Right ventricle myocardium superior (tissue), 1 donor: ENCODE measurements at regions not wholly inside any gene's neighbourhood (a gene's known extent, or its start where the extent isn't known, plus 50 kb on each side); places are given as distances from the start of the nearest gene placed in this dataset.
"Not testable (repeated sequence)": the region's sequence is repeated elsewhere in the genome, so short reads cannot be mapped to it uniquely, and the experiment has no call there.

Source experiments
- ATAC-seq: fragments of 200-7000 bp; cut with Tn5 transposase; one replicate; pipeline ENCODE4 v1.9.1; 2020; ENCODE audit warnings: mild to moderate bottlenecking; ENCODE audit not compliant: poor library complexity
- DNase-seq: peaks from one replicate; pipeline ENCODE4 v3.0.0-alpha.2; 2020
- intact Hi-C: fragments of 100-400 bp; cut with DNase I; formaldehyde crosslinking; loops from one replicate; pipeline ENCODE4 v1.11.2; 2022
- donor health status: DM: no; HTN: yes; CAD: no; lungs with severe emphysema.

DNA sequence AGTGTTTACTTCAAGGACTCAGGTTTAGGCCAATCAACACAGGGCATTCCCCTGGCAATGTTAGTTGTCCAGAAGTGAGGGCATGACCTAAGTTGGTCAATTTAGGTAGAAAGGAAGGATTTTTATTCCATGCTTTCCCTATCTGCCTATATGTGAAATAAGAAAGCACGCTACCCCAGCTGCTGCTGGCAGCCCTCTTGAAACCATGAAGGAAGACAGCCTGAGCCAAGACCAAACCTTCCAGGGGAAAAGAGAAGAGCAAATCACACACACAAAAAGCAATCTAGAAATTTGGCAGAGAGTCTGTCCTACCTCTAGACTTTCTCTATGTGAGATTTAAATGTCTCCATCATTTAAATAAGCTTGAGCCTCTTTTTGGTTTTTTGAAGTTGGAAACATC lies 387.6 kb downstream of the TNS1 start:
- DNase-seq (no peak), ATAC-seq (no peak)
- intact Hi-C loops, result no loop called here

DNA sequence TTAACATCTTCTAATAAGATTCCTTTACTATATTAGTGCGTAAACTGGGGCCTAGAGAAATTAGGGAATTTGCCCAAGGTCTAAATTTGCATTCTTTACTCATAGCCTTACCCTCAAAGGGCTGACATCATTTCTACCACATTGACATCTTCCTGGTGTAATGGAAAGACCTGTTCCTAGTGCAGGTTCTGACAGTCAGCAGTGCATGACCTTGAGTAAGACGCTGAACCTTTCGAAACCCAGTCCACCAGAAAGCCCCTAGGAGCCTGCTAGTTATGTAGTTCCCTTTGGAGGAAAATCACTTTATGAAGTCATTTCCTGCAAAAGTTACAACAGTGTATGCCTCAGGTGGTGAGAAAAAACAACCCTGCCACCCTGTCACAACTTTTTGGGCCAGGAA lies 388.3 kb downstream of the TNS1 start:
- intact Hi-C loops, result no loop called here

DNA sequence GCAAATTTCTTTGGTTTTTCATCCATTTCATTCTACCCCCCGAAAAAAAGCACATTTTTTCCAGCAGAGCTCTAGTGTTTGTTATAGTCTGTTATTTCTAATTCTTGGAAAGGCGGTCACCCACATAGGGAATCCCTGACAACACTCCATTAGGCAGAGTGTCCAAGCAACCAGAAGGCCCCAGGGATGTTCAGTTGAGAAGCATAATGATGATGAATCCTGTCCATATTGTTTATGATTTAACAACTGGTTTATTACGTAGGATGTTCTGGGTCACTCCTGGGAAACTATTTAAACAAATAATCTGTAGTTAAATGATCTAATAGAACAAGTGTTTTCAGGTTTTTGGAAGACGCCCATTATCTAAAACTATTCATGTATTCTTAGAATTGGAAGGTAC lies 388.7 kb downstream of the TNS1 start:
- intact Hi-C loops, result no loop called here
- no peak for DNase-seq
- no peak for ATAC-seq

More for the DNA sequence above, 388.3 kb downstream of the TNS1 start:
- ATAC-seq, result no peak
- no peak for DNase-seq

DNA sequence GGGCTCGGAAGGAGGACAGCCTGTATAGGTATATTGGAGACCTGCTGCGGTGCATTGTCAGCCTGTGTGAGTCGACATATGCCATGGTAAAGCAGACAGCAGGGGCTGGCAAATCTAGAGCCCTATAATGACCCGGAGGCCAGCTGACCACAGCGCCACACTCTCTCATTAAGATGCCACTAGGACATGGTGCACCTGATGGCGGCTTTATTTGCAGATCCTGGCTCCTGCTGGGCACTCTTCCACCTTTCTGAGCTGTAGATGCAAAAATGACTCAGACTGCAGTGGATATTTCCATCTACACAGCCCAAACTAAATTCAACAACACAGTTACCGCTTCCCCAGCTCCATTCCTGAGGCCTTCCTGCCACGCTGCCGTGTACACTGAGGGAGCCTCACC lies 389.9 kb downstream of the TNS1 start:
- DNase-seq (no peak), ATAC-seq (no peak)
- intact Hi-C loops, result no loop called here

DNA sequence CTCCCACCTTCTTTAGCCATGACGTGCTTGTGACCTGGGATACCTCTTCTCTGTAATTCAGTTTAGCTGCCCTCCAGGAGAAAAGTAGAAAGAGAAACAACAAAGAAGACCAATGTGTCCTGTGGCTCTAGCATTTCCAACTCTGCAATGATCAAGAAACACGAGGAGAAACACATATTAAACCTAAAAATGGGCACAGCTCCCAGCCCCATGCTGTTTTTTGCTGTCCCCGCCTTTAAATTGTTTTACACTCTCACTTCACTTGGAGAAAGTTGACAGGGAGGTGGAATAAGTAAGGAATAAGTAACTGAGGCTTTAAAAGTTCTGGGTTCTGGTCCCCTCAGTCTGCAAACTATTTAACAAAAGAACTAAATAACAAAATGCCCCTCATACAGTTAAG lies 390.6 kb downstream of the TNS1 start:
- no peak for DNase-seq
- ATAC-seq, result no peak
- intact Hi-C loops, result no loop called here

DNA sequence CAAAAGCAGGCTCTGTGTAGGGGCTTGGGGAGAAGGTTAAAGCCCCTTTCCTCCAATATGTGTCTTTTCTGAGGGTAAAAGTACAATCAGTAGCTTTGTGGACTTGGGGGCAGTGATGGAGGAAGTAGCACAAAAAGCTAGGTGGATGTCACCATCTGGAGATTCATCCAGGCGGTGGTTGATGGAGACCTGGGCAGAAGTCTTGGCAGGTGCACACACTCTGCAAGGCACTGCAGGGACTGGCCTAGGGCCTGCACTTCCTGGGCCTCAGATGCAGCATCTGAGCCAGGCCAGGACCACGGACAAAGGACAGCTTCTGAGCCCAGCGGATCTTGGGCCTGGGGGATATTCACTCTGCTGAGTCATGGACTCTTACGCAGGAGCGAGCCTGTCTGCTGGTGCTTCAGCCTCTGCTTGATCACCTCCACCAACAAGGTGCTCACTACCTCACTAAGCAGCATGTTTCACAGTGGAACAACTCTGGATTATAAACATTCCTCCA lies 391.1 kb downstream of the TNS1 start:
- intact Hi-C loops, result no loop called here
- no peak for ATAC-seq
- DNase-seq, result no peak

DNA sequence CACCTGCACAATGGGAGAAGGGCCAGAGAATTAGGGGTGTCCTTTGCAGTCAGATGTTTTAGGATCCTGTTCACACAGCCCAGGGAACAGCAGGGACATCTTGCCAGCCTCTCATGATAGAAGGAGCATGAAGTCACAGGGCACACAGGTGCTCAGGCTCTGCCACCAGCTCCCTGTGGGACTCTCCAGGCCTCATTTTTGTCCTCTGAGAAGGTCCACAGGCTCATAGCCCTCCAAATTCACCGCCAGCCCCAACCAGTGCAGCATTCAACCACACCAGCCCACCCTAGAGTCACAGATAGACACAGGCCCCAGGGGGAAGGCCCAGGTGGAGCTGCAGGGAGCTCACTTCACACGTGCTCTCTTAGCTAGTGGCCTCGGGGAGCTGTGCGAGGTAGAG lies 391.7 kb downstream of the TNS1 start:
- intact Hi-C loops, result no loop called here
- no peak for DNase-seq
- no peak for ATAC-seq

DNA sequence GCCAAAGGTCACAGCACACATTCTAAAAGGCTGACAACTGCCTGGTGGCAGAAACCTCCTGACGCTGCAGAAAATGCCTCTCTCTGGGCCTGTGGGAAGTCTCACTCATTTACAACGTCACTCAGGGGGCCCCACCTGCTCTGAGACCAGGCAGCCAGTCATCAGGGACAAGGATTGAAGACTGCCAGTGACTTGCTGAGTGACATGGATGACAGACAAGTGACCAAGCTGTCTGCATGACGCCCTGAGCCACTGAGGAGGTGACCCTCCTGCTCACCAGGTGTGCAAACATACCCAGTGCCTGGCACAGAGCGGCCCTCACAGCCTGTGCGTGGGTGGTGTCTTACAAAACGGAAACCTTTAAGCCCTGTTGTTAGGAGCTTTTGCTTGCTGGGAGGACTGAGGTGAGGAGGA lies 392.4 kb downstream of the TNS1 start:
- ATAC-seq (no peak), DNase-seq (no peak)
- intact Hi-C loops, result no loop called here

DNA sequence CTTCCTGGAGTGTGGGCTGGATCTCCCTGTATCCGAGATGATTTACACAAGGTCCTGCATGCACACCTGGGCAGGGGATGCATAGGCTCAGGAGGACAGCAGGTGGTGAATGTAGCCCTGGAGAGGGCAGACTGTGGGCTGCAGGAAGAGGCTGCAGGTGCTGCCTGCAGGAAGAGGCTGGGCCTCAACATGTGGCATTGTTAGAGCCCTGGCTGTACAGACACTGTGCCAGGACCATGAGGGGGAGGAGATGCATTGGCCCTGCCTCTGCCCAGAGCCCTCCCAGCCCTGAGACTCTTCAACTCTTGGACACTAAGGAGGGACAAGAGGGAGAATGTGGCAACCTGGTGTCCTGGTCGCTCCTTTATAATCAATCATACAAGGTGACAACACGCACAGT lies 392.8 kb downstream of the TNS1 start:
- ATAC-seq, result no peak
- intact Hi-C loops, result no loop called here
- DNase-seq, result no peak

DNA sequence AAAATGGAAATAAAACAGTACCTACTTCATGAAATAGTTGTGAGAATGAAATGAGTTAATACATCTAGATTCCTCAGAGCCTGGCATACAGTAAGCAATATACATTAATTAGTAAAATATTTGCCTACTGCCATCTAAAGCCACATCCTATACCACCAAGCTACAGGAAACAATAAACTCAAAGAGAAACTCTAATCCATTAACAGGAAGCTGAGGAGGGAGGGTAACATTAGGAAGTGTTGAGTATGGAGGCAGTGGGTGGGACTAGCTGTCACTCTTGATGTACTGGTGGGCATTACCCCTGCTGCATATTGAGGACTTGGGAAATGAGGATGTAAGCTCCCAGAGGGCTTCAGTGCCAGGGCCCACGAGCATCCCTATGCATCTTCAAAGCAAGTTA lies 396.5 kb downstream of the TNS1 start:
- no peak for DNase-seq
- intact Hi-C loops, result no loop called here
- no peak for ATAC-seq

DNA sequence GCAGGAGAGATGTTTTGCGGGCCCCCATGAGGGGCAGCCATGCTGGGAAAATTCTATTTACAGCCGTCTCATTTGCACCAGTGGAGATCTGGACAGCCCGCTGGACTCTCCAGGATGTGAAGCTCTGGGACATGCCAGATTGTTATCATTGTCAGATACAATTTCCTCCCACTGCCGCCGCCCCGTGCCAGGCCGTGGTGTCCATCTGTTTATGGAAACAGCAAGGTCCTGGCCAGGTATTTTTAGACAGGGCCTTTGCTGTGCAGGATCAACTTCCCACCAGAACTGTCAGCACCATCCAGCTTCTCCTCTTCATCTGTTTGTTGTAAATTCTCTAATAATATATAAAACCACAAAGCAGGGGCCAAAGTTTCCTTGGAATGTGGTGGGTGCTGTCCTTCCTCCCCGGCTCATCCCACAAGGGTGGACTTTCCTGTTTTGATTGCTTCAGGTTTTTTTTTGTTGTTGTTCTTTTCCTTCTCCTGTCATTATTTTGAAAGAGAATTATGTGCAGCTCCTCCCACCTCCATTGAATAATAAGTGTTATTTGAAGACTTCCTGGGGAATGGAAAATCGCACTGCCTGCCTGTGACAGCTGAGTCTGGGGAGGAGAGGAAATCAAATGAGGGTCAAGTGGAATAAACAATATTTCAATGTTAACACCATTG lies 398.1 kb downstream of the TNS1 start:
- DNase-seq (peak; percentile 71), ATAC-seq (peak; percentile 93)
- intact Hi-C loops, result no loop called here

DNA sequence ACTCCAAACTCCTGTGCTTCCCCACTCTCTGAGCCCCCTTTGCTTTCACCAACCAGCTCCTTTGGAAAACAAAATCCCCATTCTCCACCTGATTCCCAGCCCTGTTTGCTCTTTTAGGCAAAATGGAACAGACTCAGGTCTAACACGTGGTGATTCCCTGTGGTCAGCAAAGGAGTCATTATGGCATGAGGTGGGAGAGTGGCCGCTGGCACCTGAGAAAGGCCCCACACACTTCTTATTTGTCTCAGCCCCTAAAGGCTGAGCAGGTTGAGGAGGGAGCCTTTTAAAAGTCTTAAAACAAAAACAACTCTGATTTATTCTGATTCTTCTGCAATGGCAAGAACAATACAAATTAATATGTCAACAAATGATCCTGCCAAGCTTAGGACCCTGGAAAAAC lies 401.2 kb downstream of the TNS1 start:
- DNase-seq (no peak), ATAC-seq (no peak)
- intact Hi-C loops, result no loop called here

DNA sequence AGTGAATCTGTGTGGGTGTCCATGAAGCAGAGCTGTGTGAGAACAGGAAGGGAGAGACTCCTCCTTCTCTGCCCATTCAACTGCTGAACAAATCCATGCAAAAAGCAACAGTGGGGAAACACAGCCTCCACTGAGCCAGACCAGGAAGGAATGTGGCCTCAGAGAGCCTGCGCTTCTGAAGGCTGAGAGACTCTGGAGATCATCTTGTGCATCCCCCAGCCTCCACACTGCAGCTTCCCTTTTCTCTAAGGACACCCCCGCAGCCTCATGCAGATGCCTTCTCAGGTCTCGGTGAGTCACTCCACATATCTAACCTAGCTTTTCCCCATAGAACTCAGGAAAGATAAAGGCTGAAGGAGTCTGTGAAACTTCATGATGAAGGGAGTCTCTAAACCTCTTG lies 402.9 kb downstream of the TNS1 start:
- DNase-seq, result no peak
- no peak for ATAC-seq
- intact Hi-C loops, result no loop called here

DNA sequence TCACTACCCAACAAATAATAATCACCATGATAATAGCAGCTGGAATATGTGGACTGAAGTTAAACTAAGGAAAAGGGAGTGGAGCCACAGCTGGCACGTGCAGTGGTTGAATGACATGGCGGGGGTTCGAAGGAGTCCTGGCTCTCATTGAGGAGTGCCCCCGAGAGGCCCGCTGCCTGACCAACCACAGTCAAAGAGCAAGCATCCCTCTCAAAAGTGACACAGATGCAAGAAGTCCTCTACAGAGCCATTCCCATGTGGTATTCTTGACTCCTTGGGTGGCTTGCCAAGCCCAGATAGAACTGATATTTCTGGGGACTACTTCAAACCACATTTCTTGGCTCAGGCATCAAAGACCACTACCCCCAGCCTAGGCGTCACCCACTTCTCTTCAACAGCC lies 405.1 kb downstream of the TNS1 start:
- no peak for DNase-seq
- no peak for ATAC-seq
- intact Hi-C loops, result no loop called here

DNA sequence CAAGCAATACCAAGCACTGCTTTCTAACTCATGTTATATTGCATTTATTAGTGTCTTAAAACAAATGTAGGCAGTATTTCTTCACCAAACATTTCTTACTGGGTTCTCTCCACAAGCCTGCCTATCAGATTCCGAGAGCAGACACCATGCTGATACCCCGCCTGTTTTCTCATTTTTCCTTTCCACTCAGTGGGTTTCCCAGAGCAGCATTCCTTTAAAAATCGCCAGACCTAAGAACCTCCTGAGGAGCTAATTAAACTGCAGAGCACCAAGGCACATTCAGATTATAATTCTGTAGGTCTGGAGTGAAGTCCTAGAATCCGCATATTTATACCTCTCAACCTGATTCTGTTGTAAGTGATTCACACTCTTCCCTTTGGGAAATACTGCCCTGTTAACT lies 405.6 kb downstream of the TNS1 start:
- intact Hi-C loops, result no loop called here
- no peak for ATAC-seq
- no peak for DNase-seq

DNA sequence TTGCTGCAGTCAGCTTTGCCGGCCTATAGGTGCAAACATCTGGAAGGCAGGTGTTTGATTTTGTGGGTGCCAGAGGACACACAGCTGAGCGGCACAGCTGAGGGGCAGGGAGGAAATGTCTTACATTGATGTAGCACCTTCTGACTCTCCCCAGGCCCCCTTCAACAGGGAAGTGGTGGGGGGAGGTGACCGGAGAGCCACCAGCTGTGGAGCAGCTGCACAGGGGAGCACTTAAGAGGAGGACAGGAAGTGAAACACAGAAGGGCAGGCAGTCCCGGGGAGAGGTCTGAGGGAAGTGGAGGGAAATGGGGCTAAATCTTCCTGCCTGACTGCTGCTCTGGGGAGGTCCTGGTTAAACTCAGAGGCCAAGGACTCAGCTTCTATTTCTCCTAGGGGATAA lies 409.1 kb downstream of the TNS1 start:
- ATAC-seq (no peak), DNase-seq (no peak)
- intact Hi-C loops, result no loop called here

DNA sequence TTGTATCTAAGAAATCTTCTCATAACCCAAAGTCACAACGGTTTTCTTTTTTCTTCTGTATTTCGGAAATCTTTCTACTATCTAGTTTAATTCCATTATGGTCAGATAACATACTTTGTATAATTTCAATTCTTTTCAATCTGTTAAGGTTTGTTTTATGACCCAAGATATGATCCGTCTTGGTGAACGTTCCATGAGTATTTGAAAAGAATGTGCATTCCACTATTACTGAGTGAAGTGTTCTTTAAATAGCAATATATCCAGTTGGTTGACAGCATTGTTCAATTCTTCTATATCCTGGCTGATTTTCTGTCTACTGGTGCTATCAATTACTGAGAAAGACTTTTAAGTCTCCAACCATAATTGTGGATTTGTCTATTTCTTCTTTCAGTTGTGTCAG lies 414.5 kb downstream of the TNS1 start:
- intact Hi-C loops, result no loop called here
- DNase-seq (no peak), ATAC-seq (no peak)

DNA sequence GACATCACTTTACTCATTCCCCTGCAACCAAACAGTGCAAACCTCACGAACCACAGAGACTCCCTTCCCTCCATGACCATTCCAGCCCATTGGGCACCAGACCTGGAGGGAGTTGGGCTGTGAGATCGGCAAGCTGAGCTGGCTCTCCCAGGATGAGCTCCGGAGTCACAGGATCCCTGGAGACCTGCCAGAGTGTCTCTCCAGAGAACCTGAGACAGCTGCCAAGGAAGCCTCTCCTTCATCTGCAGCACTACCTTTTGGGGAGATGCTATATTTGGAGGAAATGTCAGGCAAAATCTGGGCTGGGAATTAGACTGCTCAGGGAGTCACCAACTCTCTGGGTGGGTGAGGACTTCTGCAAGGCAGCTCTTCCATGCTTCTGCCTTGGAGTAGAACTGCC lies 417.4 kb downstream of the TNS1 start:
- no peak for DNase-seq
- intact Hi-C loops, result no loop called here
- peak; percentile 20 for ATAC-seq

DNA sequence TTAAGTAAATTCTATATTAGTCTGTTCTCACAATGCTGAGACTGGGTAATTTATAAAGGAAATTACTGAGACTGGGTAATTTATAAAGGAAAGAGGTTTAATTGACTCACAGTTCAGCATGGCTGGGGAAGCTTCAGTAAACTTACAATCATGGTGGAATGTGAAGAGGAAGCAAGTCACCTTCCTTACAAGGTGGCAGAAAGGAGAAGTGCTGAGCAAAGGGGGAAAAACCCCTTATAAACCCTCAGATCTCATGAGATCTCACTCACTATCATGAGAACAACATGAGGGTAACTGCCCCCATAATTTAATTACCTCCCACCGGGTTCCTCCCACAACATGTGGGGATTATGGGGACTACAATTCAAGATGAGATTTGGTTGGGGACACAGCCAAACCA lies 422.4 kb downstream of the TNS1 start:
- intact Hi-C loops, DNase-seq, ATAC-seq: not testable (repeated sequence)

DNA sequence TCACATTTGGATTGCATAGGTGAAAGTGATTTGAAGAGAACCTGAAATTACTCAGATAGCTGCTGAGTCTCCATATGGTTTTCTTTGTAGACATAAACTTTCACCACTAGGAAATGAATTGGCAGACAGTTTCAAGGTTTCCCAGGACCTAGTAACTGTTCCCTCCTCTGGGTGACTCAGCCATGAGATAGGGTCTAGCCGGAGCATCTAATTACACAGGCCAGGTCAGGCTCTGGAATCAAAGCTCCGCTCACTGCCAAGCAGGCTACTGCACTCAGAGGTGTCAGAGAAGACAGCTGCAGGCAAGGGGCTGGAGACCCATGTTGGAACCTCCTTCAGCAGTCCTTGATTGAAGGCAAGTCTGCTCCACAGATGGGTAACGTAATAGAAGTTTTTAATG lies 429.2 kb downstream of the TNS1 start:
- DNase-seq (no peak), ATAC-seq (peak; percentile 48)
- intact Hi-C loops, result no loop called here

DNA sequence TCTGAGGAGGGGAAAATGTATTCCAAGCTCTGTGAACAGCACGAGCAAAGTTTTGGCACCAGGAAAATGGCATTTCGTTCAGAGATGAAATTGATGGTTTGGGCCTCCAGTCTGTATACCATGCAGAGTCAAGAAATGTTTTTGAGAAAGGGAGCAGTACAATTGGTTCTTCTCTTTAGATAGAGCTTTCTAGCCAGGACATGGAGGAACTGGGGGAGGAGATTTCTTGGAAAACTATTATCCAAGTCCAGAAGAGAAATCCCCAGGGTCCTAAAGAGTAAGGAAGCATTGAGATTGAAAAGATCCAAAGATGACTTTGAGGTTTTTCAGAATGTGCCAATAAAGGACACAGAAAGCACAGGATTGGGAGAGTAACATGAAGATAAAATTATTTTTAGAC lies 432.4 kb downstream of the TNS1 start:
- DNase-seq (no peak), ATAC-seq (peak; percentile 15)
- intact Hi-C loops, result no loop called here
